ENCODE measurements at regions not wholly inside any gene's neighbourhood (a gene's known extent, or its start where the extent isn't known, plus 50 kb on each side); places are given as distances from the start of the nearest gene placed in this dataset.
"Not testable (repeated sequence)": the region's sequence is repeated elsewhere in the genome, so short reads cannot be mapped to it uniquely, and the experiment has no call there.

DNA sequence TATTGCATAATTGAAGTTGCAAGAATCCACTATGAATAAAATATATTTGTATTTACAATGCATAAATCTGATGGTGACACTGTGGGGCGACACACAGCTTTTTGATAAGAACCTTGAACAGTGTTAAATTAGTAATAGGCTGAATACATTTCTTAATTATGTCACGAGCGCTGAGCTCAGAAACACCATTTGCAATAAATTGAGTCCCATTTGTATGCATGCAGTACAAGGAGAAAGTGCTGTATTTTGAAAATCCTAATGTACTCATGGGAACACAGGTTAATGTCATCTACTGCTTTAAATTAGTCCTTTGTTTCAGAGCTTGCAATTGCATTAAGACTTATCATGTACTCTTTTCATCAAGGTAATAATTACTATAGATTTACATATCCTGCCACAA lies 579.5 kb downstream of the RBFOX1 start:
- no peak for DNase-seq

DNA sequence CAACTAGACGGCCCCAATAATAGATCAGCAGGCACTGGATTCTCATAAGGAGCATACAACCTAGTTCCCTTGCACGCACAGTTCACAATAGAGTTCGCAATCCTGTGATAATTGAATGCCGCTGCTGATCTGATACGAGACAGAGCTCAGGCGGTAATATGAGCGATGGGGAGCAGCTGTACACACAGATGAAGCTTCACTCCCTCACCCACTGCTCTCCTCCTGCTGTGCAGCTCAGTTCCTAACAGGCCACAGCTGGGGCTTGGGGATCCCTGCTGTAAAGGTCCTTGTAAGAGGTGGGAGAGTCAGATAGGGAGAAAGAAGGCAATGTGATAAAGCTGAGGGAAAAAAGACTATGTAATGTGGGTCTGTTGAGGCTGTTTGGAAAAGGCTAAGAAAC lies 577.5 kb downstream of the RBFOX1 start:
- no peak for DNase-seq

DNA sequence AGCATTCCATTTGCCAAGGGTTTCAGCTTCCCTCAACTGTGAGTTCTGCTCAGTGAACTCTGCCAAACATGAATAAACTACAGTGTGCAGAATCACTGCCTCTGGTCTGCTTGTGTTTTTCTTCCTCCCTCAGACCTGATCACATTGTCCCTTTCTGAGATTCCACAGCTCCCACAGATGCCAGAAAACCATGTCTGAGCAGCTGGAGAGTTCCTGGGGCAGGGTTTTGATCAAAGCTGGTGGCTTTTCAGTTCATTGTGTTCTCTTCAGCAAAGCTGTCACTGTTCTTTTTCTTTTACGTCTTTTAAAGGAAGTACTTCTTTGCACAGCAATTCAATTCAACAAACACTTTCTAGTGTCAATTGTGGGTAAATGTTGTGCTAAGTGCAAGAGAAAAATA lies 555.8 kb downstream of the RBFOX1 start:
- DNase-seq = no peak

DNA sequence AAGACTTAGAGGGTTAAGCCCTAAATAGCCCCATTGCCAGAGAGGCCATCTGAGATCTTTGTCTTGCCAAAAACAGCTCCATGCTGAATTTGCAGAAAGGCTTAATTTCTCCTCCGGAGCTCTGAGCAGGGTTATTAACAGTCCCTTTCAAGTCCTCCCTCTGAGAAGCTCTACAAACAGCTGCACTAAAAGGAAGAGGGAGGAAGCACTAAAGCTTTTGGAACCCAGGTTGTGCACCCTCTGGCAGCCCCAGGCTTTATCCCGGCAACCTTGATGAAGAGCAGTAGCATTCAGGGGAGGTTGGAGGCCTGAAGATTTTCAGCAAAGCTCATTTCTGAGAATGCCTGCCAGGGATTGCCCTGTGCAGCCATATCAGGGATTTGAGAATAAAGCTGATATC lies 554.7 kb downstream of the RBFOX1 start:
- DNase-seq = no peak

DNA sequence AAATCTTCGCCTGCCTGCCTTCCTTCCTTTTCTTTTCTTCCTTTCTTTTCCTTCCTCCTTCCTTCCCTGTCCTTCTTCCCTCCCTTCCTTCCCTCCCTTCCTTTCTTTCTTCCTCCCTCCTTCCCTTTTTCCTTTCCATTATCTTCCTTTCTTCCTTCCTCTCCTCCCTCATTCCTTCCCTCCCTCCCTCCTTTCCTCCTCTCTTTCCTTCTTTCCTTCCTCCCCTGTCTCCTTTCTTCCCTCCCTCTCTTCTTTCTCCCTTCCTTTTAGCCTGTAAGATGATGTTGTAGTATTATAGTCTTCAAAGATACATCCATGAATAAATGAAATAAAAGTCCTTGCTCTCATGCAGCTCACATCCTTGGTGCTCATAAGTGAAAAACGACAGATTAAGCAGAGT lies 539.3 kb downstream of the RBFOX1 start:
- no peak for DNase-seq

DNA sequence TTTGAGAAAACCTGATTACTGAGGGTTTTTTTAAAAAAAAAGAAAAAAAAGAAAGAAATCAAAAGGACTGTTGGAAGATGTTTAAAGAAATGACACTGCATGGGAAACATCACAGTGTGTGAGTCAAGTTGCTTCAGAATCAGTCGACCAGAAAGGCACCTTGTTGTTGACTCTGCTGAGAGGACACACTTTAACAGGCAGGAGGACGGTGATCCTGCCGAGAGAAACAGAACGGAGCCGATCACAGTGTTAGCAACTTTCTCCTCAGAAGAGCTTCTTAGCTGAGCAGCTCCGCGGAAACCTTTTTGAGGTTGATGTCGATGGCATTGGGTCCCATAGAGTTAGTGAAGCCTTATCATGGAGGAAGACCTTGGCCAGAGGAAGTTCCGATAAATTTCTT lies 538.7 kb downstream of the RBFOX1 start:
- no peak for DNase-seq

DNA sequence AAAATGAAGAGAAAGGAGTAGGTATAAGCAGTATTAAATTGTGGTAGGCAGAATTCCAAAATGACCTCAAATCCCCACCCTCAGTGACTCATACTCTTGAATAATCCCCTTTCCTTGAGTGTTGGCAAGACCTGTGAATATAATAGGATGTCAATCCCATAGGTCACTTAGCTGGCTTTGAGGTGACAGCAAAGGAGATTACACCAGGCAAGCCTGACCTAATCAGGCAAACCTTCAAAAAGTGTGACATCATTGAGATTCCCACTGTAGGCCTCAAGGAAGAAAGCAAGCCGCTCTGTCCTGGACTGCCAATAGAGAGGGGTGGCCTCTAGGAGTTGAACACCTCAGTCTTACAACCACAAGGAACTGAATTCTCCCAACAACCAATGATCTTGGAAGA lies 535.2 kb downstream of the RBFOX1 start:
- DNase-seq = no peak

DNA sequence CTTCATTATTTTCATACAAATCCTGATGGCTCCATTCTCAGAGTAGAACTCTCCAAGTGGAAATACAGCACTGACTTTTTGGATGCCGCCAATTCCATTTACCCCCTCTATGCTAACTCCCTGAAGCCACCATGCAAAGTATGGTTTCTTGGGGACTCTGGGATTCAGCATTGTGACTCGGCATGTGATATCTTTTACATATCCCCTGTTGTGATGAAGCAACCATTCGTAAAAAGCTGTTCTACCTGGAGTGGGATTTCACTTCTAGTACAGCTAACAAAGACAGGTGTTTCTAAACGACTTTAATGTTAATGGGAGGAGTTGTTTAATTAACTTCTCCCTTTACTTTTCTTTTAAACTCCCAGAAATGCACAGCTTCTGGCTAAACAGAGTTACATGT lies 533.5 kb downstream of the RBFOX1 start:
- DNase-seq = no peak

DNA sequence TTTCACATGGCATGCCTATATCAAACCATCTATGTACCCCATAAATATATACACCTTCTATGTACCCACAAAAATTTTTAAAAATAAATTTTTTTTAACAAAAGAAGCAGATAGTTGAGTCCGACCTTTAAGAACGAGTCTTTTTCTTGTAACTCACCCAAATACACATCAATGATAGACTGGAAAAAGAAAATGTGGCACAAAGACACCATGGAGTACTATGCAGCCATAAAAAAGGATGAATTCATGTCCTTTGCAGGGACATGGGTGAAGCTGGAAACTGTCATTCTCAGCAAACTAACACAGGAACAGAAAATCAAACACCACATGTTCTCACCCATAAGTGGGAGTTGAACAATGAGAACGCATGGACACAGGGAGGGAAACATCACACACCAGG lies 532.7 kb downstream of the RBFOX1 start:
- DNase-seq = not testable (repeated sequence)

DNA sequence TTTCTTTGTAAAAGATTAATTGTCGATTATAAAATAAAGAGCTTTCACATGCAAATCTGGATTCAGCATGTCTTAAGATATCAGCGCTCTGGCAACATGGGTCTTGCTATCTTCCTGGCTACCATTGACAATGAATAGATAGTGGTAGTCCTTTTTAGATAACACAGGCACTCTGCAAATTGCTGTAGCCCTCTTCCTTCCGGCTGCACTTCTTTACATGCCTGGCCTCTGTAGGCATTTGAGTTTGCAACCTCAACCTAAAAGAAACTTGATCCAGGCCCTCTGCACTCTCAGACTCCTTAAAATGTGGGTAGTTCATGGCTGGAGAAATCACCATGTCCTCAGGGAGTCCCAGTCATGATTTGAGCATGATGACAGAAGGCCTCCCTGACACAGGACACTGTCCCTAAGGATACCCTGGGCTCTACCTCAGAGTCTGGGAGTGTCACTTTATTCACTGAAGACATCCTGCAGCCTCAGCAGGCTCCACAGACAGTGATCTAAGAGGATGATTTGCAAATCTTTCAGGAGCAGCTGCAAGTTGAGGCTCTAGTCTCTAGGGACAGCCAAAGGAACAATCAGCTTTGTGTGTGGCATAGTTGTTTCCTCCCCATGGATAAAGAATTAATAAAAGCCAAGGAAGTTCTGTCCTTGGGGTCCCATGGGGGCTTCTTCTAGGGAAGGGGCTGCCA lies 529.4 kb downstream of the RBFOX1 start:
- no peak for DNase-seq

DNA sequence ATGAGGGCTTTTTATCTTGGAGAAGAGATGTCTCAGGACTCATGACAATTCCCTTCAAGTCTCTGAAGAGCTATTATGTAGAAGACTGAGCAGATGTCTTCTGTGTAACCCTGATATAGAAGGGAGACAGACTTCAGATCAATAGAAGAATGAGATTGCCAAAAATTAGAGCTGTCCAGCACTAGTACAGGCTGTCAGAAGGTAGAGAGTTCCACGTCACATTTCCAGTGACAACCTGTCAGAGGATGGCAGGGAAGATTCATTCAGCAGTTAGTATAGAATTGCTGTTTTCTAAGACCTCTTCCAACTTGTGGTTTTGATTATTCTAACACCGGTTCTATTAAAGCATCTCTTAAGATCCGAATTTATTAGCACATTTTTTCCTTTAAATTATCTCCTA lies 520.6 kb downstream of the RBFOX1 start:
- no peak for DNase-seq

DNA sequence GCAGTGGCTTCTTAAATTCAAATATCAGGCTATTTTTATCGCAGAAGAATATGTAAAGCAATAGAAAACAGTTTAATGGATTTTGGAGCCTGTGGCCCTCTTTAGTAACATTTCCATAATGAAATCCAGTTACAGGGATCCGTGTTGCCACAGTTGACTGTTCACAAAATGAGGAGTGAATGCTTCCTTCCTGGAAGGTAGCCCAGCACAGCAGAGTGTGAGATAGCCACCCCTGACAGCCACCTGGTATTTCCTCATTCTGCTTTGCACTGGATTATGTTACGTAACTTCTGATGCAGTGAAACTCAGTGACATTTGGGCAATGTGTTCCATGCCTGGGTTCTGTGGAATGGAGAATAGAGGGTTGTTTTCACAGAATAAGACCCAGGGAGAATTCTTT lies 517.2 kb downstream of the RBFOX1 start:
- DNase-seq = no peak

DNA sequence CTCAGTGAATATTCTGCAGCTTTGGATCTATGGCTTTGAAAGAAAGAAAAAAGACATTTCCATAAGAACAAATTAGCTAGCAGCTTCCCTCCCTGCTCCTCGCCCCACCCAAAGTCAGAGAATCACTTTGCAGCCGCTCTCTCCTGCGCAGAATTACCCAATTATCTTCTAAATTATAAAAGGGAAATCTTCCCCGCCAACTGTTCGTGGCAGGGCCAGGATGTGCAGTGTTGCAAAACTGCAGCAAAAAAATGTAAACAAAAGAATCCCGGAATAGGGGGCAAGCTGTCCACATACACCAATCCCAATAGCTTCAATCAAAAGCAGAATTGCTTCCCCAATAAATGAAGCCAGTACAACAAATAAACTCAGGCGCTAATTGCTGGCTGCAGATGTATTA lies 510.6 kb downstream of the RBFOX1 start:
- DNase-seq = no peak

DNA sequence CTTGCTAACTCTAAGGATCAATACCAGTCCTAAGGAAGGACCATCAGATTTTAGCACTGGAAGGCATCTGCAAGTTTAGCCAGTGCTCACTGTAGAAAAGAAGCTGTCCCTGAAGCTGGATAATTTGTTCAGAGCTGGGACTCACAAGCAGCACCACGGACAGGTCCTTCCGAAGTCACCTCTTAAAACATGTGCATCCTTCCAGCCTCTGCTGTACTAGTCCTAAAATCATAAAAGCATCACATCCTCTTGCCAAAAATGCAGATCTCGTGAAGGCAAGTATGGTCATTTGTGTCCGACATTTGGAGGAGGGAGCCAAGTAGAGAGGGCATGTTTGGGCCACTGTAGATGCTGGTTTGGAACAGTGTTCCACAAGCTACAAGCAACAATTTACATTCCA lies 506.9 kb downstream of the RBFOX1 start:
- no peak for DNase-seq

DNA sequence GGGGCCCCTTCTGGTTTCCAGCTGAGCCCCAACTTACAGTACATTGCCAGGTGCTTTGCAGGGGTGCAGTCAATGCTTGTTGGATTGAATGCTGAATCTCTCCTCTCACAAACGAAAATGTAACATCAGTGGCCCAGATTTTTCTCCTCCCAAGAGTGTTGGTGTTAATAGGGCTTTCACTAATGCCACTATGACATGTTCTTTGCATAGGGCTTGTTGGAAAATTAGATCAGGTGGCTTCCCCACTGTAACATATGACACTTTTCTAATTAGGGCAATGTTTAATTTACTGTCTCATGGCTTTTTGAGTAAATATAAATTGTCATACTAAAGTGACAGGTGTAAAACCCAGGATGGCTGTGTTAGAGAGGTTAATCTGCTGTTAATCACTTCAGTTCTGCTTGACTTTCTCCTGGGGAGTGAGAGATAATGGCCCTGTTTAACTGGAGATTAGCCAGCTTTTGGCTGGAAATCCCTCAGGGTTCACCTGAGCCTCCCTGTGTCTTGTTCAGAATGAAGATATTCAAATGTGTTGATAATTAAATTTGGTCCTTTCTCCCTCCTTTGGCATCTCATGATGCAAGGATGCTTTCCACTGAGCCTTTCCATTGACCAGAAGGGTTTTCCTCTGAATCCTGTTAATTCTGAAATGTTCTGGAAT lies 502.3 kb downstream of the RBFOX1 start:
- DNase-seq = no peak

DNA sequence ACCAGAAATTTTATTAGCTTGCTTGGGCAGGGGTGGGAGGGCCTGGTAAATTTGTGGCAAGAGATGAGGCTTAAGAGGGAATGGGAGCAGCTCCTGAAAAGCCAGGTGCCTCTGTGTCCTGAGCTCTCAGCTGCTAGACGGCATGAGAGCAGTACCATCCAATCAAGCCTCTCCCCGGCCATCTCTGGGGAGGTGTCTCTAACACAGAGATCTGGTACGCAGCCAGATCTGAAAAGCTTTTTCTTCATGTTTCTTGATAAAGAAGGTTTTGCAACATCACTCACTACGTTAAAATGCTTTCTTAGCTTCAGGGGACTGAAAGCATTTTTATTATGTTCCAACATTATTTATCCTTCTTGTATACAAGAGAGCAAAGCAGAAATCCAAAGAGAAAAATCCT lies 488.2 kb downstream of the RBFOX1 start:
- DNase-seq = no peak

DNA sequence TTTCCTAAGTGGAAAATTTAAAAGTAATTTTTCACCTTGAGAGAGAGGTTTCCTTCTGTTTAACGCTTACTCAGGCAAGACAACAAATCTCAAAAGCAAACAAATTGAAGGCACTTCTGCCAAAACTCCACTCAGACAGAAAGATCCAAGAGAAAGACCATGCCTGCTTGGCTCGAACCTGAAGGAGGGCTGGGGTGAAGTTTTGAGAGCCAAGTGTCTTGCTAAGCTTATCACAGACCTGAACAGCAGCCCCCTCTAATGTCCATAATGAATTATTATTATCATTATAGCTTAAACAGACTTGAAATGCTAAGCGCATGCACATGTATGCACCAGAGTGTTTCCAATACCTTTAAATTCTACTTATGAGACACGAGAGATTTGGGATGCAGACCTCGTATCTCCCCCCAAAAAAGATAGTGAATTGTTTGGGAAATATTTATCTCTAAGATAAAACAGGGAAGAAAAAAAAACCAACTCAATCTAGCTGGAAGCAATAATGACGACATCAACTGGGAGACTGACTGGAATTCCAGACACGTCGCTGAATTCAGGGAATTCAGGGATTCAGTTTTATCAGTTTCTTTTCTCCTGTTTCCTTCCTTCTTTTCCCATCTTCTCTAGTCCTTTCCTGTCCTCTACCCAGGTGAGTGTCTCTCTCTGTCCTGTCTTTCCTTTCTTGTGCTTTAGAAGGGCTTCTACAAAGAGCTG lies 473.2 kb downstream of the RBFOX1 start:
- DNase-seq = no peak

DNA sequence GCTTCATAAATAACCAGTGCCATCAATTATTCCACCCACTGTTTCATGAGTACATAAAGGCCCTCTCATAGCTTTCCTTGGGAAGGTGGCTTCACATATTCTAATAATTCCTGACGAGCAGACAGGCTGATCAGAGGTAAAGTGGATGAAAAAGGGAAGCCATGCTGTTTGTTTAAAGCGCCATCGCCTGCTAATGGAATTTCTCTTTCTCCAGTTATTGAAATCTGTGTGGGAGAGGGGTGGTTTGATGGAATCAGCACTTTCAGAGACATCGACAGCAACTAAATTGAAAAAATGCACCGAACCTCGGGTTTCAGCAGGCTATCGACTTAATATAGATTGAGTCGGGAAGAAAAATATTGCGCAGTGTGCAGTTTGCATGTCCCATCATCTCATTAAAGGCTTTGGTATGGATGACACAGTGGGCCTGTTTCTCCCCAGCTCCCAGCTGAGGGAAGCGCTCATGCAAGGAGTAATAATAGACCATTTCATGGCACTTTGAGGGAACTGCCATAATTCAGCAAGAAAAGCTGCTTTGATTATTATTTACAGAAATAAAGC lies 472.1 kb downstream of the RBFOX1 start:
- no peak for DNase-seq

DNA sequence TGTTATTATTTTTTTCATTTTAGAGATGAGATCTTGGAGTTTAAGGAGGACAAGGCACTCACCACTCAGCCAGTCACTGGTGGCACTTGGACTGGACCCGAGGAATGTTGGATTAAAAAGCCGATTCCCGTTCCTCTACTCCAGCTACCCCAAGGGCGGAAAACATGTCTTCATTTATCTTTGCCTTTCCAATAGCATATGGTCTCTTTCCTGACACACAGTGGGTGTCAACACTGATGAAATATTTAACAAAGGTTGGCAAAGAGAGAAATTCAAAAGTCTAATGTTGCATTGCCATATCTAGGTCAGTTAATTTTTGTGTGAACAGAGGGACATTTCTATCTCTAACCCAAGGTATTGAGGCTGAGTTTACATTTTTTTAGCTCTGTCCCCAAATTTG lies 459.7 kb downstream of the RBFOX1 start:
- DNase-seq = no peak

DNA sequence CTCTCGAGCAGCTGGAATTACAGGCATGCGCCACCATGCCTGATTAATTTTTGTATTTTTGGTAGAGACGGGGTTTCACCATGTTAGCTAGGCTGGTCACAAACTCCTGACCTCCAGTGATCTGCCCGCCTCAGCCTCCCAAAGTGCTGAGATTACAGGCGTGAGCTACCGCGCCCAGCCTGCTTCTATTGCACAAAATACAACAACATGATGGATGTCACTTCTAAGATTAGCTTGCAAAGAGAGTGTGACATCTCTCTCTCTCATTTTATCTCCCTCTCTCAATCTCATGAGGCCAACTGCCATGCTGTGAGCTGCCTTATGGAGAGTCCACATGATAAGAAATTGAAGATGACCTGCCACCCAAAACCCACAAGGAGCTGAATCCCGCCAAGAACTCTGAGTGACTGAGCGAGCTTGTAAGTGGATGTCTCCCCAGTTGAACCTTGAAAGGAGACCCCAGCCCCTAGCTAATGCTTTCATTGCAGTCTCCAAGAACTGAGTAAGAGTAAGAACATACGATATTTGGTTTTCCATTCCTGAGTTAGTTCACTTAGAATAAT lies 458.5 kb downstream of the RBFOX1 start:
- no peak for DNase-seq

DNA sequence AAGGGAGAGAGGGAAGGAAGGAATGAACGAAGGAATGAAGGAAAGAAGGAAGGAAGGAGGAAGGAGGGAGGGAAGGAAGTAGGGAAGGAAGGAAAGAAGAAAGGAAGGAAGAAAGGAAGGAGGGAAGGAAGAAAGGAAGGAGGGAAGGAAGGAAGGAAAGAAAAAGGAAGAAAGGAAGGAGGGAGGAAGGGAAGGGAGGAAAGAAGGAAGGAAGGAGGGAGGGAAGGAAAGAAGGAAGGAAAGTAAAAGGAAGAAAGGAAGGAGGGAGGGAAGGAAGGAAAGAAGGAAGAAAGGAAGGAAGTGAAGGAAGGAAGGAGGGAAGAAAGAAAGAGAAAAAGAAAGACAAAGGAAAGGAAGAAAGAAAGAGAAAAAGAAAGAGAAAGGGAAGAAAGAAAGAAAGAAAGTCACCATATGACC lies 442.4 kb downstream of the RBFOX1 start:
- DNase-seq = no peak

DNA sequence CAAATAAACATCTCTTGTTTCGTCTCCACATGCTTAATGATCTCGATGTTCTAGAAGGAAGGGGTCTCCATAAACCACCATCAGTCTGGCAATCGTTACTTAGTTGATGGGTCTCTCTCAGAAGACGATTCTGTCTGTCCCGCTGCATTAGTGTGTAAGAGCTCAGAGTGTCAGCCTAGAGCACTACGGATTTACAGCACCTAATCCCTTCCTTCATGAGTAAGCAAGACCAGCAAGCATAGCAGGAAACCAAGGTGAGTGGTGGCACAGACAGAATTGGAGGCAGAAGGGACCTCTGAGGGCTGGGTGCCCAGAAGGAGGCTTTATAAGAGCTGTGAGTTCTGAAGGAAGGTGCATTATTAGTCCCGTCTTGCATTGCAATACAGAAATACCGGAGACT lies 440.1 kb downstream of the RBFOX1 start:
- no peak for DNase-seq

DNA sequence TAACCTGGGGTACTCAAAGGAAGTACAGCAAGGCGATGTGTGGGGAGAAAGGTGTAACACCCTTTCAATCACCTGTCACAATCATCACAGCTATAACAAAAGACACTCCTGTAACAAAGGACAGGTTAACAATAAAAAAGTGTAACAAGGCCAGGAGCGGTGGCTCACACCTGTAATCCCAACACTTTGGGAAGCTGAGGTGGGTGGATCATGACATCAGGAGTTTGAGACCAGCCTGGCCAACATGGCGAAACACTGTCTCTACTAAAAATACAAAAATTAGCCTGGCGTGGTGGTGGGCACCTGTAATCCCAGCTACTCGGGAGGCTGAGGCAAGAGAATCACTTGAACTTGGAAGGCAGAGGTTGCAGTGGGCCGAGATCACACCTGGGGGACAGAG lies 436.4 kb downstream of the RBFOX1 start:
- not testable (repeated sequence) for DNase-seq

DNA sequence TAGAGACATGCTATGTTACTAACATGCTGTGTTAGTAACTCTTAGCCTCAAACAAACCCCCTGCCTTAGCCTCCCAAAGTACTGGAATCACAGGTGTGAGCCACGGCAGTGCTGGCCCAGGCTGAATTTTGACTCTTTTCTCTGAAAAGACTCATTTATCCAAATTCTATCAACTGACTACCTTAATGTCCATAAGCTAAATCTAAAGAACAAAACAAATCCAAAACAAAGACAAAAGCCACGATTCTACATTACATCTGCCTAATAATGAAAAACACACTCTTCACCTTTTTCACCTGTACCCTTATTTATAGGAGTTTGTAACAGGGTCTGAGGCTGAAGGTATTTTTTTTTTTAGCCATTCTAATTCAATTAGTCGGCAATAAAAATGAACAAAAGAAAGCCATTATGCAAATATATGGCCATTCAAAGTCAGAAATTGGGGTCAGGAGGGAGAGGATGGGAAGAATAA lies 432.5 kb downstream of the RBFOX1 start:
- DNase-seq = no peak

Data from hematopoietic multipotent progenitor cell treated with erythropoietin and hydrocortisone succinate and interleukin-3 and kit ligand, for 8 days (in vitro differentiated cells).